H9 (cell line): ENCODE measurements at regions not wholly inside any gene's neighbourhood (a gene's known extent, or its start where the extent isn't known, plus 50 kb on each side); places are given as distances from the start of the nearest gene placed in this dataset.

Source experiments
- DNase-seq: peaks from one replicate; pipeline ENCODE4 v3.0.0-alpha.2; 2017
- H2AFZ ChIP-seq: one replicate; pipeline ENCODE4 v1.6.1; 2013; ENCODE audit warnings: mild to moderate bottlenecking, low read length, control low read depth, moderate library complexity
- H2AK5ac ChIP-seq: 2 replicates; pipeline ENCODE4 v1.6.1; 2013; ENCODE audit warnings: low read length, control low read depth, mixed read lengths; ENCODE audit not compliant: insufficient read length
- H2BK120ac ChIP-seq: one replicate; pipeline ENCODE4 v1.6.1; 2013; ENCODE audit warnings: low read depth, mild to moderate bottlenecking, low read length, control low read depth, inconsistent platforms; ENCODE audit not compliant: poor library complexity, severe bottlenecking
- H2BK12ac ChIP-seq: 2 replicates; pipeline ENCODE4 v1.6.1; 2013; ENCODE audit warnings: low read length, control low read depth, mixed read lengths, low read depth; ENCODE audit not compliant: insufficient read length
- H2BK15ac ChIP-seq: 2 replicates; pipeline ENCODE4 v1.6.1; 2013; ENCODE audit warnings: low read depth, low read length, control low read depth
- H2BK20ac ChIP-seq: one replicate; pipeline ENCODE4 v1.6.1; 2013; ENCODE audit warnings: low read depth, mild to moderate bottlenecking, low read length, control low read depth, inconsistent platforms; ENCODE audit not compliant: poor library complexity, severe bottlenecking
- H2BK5ac ChIP-seq: 2 replicates; pipeline ENCODE4 v1.6.1; 2013; ENCODE audit warnings: low read length, control low read depth, mixed read lengths; ENCODE audit not compliant: insufficient read length
- H3K14ac ChIP-seq: 2 replicates; pipeline ENCODE4 v1.6.1; 2013; ENCODE audit warnings: low read length, control low read depth; ENCODE audit not compliant: insufficient read depth
- H3K18ac ChIP-seq: 2 replicates; pipeline ENCODE4 v1.6.1; 2013; ENCODE audit warnings: low read depth, mild to moderate bottlenecking, mixed read lengths, low read length, control low read depth; ENCODE audit not compliant: insufficient read length
- H3K23ac ChIP-seq: 2 replicates; pipeline ENCODE4 v1.6.1; 2013; ENCODE audit warnings: low read length, control low read depth, mixed read lengths, low read depth; ENCODE audit not compliant: insufficient read length
- H3K23me2 ChIP-seq: 2 replicates; pipeline ENCODE4 v1.6.1; 2013; ENCODE audit warnings: low read depth, mild to moderate bottlenecking, mixed read lengths, low read length, control low read depth; ENCODE audit not compliant: insufficient read length, poor library complexity, severe bottlenecking
- H3K27ac ChIP-seq: 2 replicates; pipeline ENCODE4 v1.5.1; 2013; ENCODE audit warnings: low read length, control low read depth, mixed read lengths, low read depth; ENCODE audit not compliant: insufficient read length
- H3K27me3 ChIP-seq: 2 replicates; pipeline ENCODE4 v1.6.1; 2013; ENCODE audit warnings: low read length, control low read depth, inconsistent platforms; ENCODE audit not compliant: insufficient read depth
- H3K4ac ChIP-seq: 2 replicates; pipeline ENCODE4 v1.6.1; 2013; ENCODE audit warnings: low read depth, mild to moderate bottlenecking, control low read depth, inconsistent platforms, low read length, moderate library complexity
- H3K4me1 ChIP-seq: 2 replicates; pipeline ENCODE4 v1.6.1; 2013; ENCODE audit warnings: low read length, control low read depth, inconsistent platforms; ENCODE audit not compliant: insufficient read depth
- H3K4me2 ChIP-seq: 2 replicates; pipeline ENCODE4 v1.6.1; 2013; ENCODE audit warnings: low read length, control low read depth, mixed read lengths; ENCODE audit not compliant: insufficient read length, insufficient read depth
- H3K56ac ChIP-seq: 2 replicates; pipeline ENCODE4 v1.6.1; 2013; ENCODE audit warnings: low read depth, mild to moderate bottlenecking, mixed read lengths, low read length, control low read depth; ENCODE audit not compliant: insufficient read length
- H3K79me1 ChIP-seq: 2 replicates; pipeline ENCODE4 v1.6.1; 2013; ENCODE audit warnings: low read depth, mild to moderate bottlenecking, moderate library complexity, low read length, control low read depth, inconsistent platforms; ENCODE audit not compliant: insufficient read depth, poor library complexity, severe bottlenecking
- H3K79me2 ChIP-seq: 2 replicates; pipeline ENCODE4 v1.6.1; 2013; ENCODE audit warnings: low read length, control low read depth, inconsistent platforms; ENCODE audit not compliant: insufficient read depth
- H3K9ac ChIP-seq: 2 replicates; pipeline ENCODE4 v1.6.1; 2013; ENCODE audit warnings: low read length, control low read depth, mixed read lengths; ENCODE audit not compliant: insufficient read length; ENCODE audit errors: extremely low read depth
- H3K9me3 ChIP-seq: one replicate; pipeline ENCODE4 v1.6.1; 2013; ENCODE audit warnings: low read depth, low read length, inconsistent platforms; ENCODE audit not compliant: control insufficient read depth
- H3T11ph ChIP-seq: one replicate; pipeline ENCODE4 v1.6.1; 2013; ENCODE audit warnings: mild to moderate bottlenecking, low read length, control low read depth, inconsistent platforms
- H4K20me1 ChIP-seq: one replicate; pipeline ENCODE4 v1.6.1; 2013; ENCODE audit not compliant: control insufficient read depth, insufficient read length, insufficient read depth
- H4K5ac ChIP-seq: 2 replicates; pipeline ENCODE4 v1.6.1; 2013; ENCODE audit warnings: low read depth, mild to moderate bottlenecking, mixed read lengths, low read length, control low read depth; ENCODE audit not compliant: insufficient read length
- H4K8ac ChIP-seq: replicated peaks from 2 replicates; pipeline ENCODE4 v1.6.1; 2013; ENCODE audit warnings: low read length, control low read depth, mixed read lengths, low read depth; ENCODE audit not compliant: insufficient read length
- H4K91ac ChIP-seq: 2 replicates; pipeline ENCODE4 v1.6.1; 2013; ENCODE audit warnings: low read depth, mild to moderate bottlenecking, moderate library complexity, mixed read lengths, low read length, control low read depth; ENCODE audit not compliant: insufficient read length
- H3K27ac Mint-ChIP-seq, 3 experiments: 2 replicates in 2 of 3; 3 replicates in 1 of 3; pipeline ENCODE4 v1.8.0; 2020 to 2021; ENCODE audit warnings: mixed read lengths in 3 of 3, mild to moderate bottlenecking in 1 of 3, moderate library complexity in 1 of 3
- H3K27me3 Mint-ChIP-seq: 2 replicates; pipeline ENCODE4 v1.8.0; 2021; ENCODE audit warnings: low read depth, mild to moderate bottlenecking, moderate library complexity, mixed read lengths
- H3K36me3 Mint-ChIP-seq, 3 experiments: 2 replicates in 2 of 3; 3 replicates in 1 of 3; pipeline ENCODE4 v1.8.0; 2020 to 2021; ENCODE audit warnings: low read depth in 3 of 3, mixed read lengths in 3 of 3; ENCODE audit not compliant: insufficient read depth in 1 of 3
- H3K4me1 Mint-ChIP-seq, 2 experiments: 2 replicates each; pipeline ENCODE4 v1.8.0; 2020; ENCODE audit warnings: mixed read lengths in 2 of 2
- H3K4me3 Mint-ChIP-seq, 2 experiments: 2 replicates in 1 of 2; 3 replicates in 1 of 2; pipeline ENCODE4 v1.8.0; 2020 to 2021; ENCODE audit warnings: mild to moderate bottlenecking in 2 of 2, mixed read lengths in 2 of 2, moderate library complexity in 1 of 2
- H3K9me3 Mint-ChIP-seq, 2 experiments: 2 replicates in 1 of 2; 3 replicates in 1 of 2; pipeline ENCODE4 v1.8.0; 2020; ENCODE audit warnings: mild to moderate bottlenecking in 2 of 2, mixed read lengths in 2 of 2, moderate library complexity in 1 of 2
- CTCF ChIP-seq: fragments of 200-600 bp; sonication (generic); conservative IDR thresholded peaks from 3 replicates; pipeline ENCODE4 v1.8.0; 2021; ENCODE audit warnings: antibody characterized with exemption, mild to moderate bottlenecking
- WGBS: extraction: QIAGEN DNeasy Blood & Tissue Kit; methylation state at CpG from one replicate; pipeline ENCODE4 v1.1.7; 2013; ENCODE audit warnings: missing lambda C conversion rate, low lambda C conversion rate, mixed read lengths; ENCODE audit not compliant: insufficient read length; ENCODE audit errors: extremely low coverage; 5-methylcytosine and 5-hydroxymethylcytosine counted together

- H2BK5ac ChIP-seq = no peak overlapping the region
- H3K23ac ChIP-seq = no peak overlapping the region
- H3K4me3 Mint-ChIP-seq = no peak overlapping the region
- no peak overlapping the region for H2AFZ ChIP-seq
- H2BK12ac ChIP-seq = no peak overlapping the region
- no peak overlapping the region for H4K91ac ChIP-seq
- H3K27ac ChIP-seq = no peak overlapping the region
- H3K23me2 ChIP-seq = no peaks in the 10 kb centered on the region
- WGBS = no CpG with 5 or more reads among the region's 4 CpGs
- H2BK15ac ChIP-seq = no peak overlapping the region
- no peak overlapping the region for H2AK5ac ChIP-seq
- no peak overlapping the region for H4K8ac ChIP-seq
- no peak overlapping the region for H3K27ac Mint-ChIP-seq
- no peaks in the 10 kb centered on the region for H4K20me1 ChIP-seq
- no peak overlapping the region for H3K9ac ChIP-seq
- H3K79me1 ChIP-seq = no peaks in the 10 kb centered on the region
- no peaks in the 10 kb centered on the region for H3K9me3 ChIP-seq
- H3K4ac ChIP-seq = no peak overlapping the region
- TF ChIP-seq CTCF = no peak
- H4K5ac ChIP-seq = no peak overlapping the region
- H3K4me1 ChIP-seq = no peaks in the 10 kb centered on the region
- H3K36me3 Mint-ChIP-seq = no peaks in the 10 kb centered on the region
- no peak overlapping the region for H3K56ac ChIP-seq
- H2BK20ac ChIP-seq = no peak overlapping the region
- H3T11ph ChIP-seq = no peak overlapping the region
- H3K4me1 Mint-ChIP-seq = no peaks in the 10 kb centered on the region
- no peak overlapping the region for H3K18ac ChIP-seq
- no peak for DNase-seq
- no peaks in the 10 kb centered on the region for H3K27me3 ChIP-seq
- H3K14ac ChIP-seq = no peak overlapping the region
- H2BK120ac ChIP-seq = no peak overlapping the region
- H3K79me2 ChIP-seq = no peaks in the 10 kb centered on the region
- no peaks in the 10 kb centered on the region for H3K9me3 Mint-ChIP-seq
- no peaks in the 10 kb centered on the region for H3K27me3 Mint-ChIP-seq
- H3K4me2 ChIP-seq = no peak overlapping the region
Measured at GRCh38 chr18:45557287-45557686, 58.0 kb upstream of the SLC14A2 start.
